IMR-90 (cell line): ENCODE measurements at regions not wholly inside any gene's neighbourhood (a gene's known extent, or its start where the extent isn't known, plus 50 kb on each side); places are given as distances from the start of the nearest gene placed in this dataset.

ENCODE experiments used
- ATAC-seq: fragments of 200-7000 bp; cut with Tn5 transposase; 2 replicates; pipeline ENCODE4 v1.9.1; 2020; ENCODE audit warnings: low read depth, mild to moderate bottlenecking, moderate library complexity
- BruUV-seq: library from RNA; stranded (reverse); fragments of 400-500 nt; replicated peaks from 2 replicates; lab custom pipeline; 2021; lab: Mats Ljungman, UMichigan
- CTCF ChIA-PET: fragments of 300-600 bp; formaldehyde crosslinking; extraction: SDS; loops from one replicate; lab custom pipeline; 2021; ENCODE audit warnings: antibody characterized with exemption; lab: Yijun Ruan, JAX
- POLR2A ChIA-PET: fragments of 300-600 bp; sonication (Branson Sonifier 250); formaldehyde crosslinking; loops from one replicate; lab custom pipeline; 2022; ENCODE audit warnings: antibody characterized with exemption; ENCODE audit not compliant: unreplicated experiment; lab: Charles Lee
- DNase-seq: peaks from one replicate; pipeline ENCODE4 v3.0.0; 2013
- H2AFZ ChIP-seq: replicated peaks from 2 replicates; pipeline ENCODE3; 2013; ENCODE audit warnings: low read length, mild to moderate bottlenecking; ENCODE audit not compliant: poor library complexity
- H2AK5ac ChIP-seq: 2 replicates; pipeline ENCODE4 v1.6.1; 2013; ENCODE audit warnings: low read depth, low read length, inconsistent platforms
- H2AK9ac ChIP-seq: replicated peaks from 2 replicates; pipeline ENCODE3; 2013; ENCODE audit warnings: mild to moderate bottlenecking, low read depth, low read length, moderate library complexity; ENCODE audit not compliant: poor library complexity
- H2BK120ac ChIP-seq: 2 replicates; pipeline ENCODE4 v1.6.1; 2013; ENCODE audit warnings: low read depth, low read length, inconsistent platforms
- H2BK15ac ChIP-seq: 3 replicates; pipeline ENCODE4 v1.6.1; 2013; ENCODE audit warnings: low read depth, low read length, inconsistent platforms
- H2BK20ac ChIP-seq: 2 replicates; pipeline ENCODE4 v1.6.1; 2013; ENCODE audit warnings: low read depth, mild to moderate bottlenecking, inconsistent platforms, low read length, moderate library complexity
- H2BK5ac ChIP-seq: 2 replicates; pipeline ENCODE4 v1.6.1; 2013; ENCODE audit warnings: mild to moderate bottlenecking, low read depth, low read length, inconsistent platforms; ENCODE audit not compliant: poor library complexity, severe bottlenecking
- H3K14ac ChIP-seq: replicated peaks from 2 replicates; pipeline ENCODE4 v1.6.1; 2013; ENCODE audit warnings: low read depth, low read length, inconsistent platforms
- H3K18ac ChIP-seq: 2 replicates; pipeline ENCODE4 v1.6.1; 2013; ENCODE audit warnings: low read depth, low read length, control low read depth
- H3K23ac ChIP-seq: 2 replicates; pipeline ENCODE4 v1.6.1; 2013; ENCODE audit warnings: low read depth, low read length, inconsistent platforms
- H3K27ac ChIP-seq: 2 replicates; pipeline ENCODE4 v1.5.1; 2013; ENCODE audit warnings: mild to moderate bottlenecking, control low read depth, low read length; ENCODE audit not compliant: insufficient read depth
- H3K27me3 ChIP-seq: 2 replicates; pipeline ENCODE4 v1.6.1; 2013; ENCODE audit warnings: low read length; ENCODE audit not compliant: control insufficient read depth, insufficient read depth
- H3K36me3 ChIP-seq: 2 replicates; pipeline ENCODE4 v1.6.1; 2013; ENCODE audit warnings: low read length, mixed read lengths; ENCODE audit not compliant: control insufficient read depth, insufficient read depth
- H3K4ac ChIP-seq: 2 replicates; pipeline ENCODE4 v1.6.1; 2013; ENCODE audit warnings: low read depth, low read length, inconsistent platforms
- H3K4me1 ChIP-seq: 2 replicates; pipeline ENCODE4 v1.6.1; 2013; ENCODE audit warnings: low read length, mixed read lengths; ENCODE audit not compliant: control insufficient read depth, insufficient read depth
- H3K4me2 ChIP-seq: 2 replicates; pipeline ENCODE4 v1.6.1; 2013; ENCODE audit warnings: low read depth, mild to moderate bottlenecking, control low read depth, low read length, moderate library complexity
- H3K4me3 ChIP-seq: 2 replicates; pipeline ENCODE4 v1.5.1; 2013; ENCODE audit warnings: low read depth, mild to moderate bottlenecking, control low read depth, low read length, moderate library complexity; ENCODE audit not compliant: insufficient read depth
- H3K56ac ChIP-seq: 2 replicates; pipeline ENCODE4 v1.6.1; 2013; ENCODE audit warnings: low read length, inconsistent platforms; ENCODE audit not compliant: insufficient read depth; ENCODE audit errors: extremely low read depth
- H3K79me1 ChIP-seq, 2 experiments: 2 replicates each; pipeline ENCODE4 v1.6.1; 2013; ENCODE audit warnings: low read length in 2 of 2, inconsistent platforms in 1 of 2, low read depth in 1 of 2
- H3K9ac ChIP-seq: 2 replicates; pipeline ENCODE4 v1.6.1; 2013; ENCODE audit warnings: low read depth, low read length, control low read depth
- H3K9me1 ChIP-seq: 2 replicates; pipeline ENCODE4 v1.6.1; 2013; ENCODE audit warnings: low read length, inconsistent platforms; ENCODE audit not compliant: insufficient read depth
- H3K9me3 ChIP-seq: 2 replicates; pipeline ENCODE4 v1.6.1; 2013; ENCODE audit warnings: low read length; ENCODE audit not compliant: control insufficient read depth, insufficient read depth
- H4K20me1 ChIP-seq: 2 replicates; pipeline ENCODE4 v1.6.1; 2013; ENCODE audit warnings: low read length, inconsistent platforms; ENCODE audit not compliant: insufficient read depth
- H4K5ac ChIP-seq: 2 replicates; pipeline ENCODE4 v1.6.1; 2013; ENCODE audit warnings: mild to moderate bottlenecking, low read depth, low read length, control low read depth
- H4K8ac ChIP-seq, 2 experiments: 2 replicates each; pipeline ENCODE4 v1.6.1; 2013; ENCODE audit warnings: low read depth in 2 of 2, low read length in 2 of 2, control low read depth in 1 of 2, inconsistent platforms in 1 of 2
- H4K91ac ChIP-seq: 2 replicates; pipeline ENCODE4 v1.6.1; 2013; ENCODE audit warnings: low read depth, low read length, inconsistent platforms; ENCODE audit not compliant: insufficient read depth
- MAFK ChIP-seq: IDR thresholded peaks from 2 replicates; pipeline ENCODE4 v1.6.1; 2012; ENCODE audit warnings: low read depth, low read length, improper control_type of control experiment
- MXI1 ChIP-seq: IDR thresholded peaks from 2 replicates; pipeline ENCODE4 v1.6.1; 2012; ENCODE audit warnings: low read depth, mild to moderate bottlenecking, low read length, moderate library complexity, borderline replicate concordance
- POLR2A ChIP-seq: IDR thresholded peaks from 2 replicates; pipeline ENCODE4 v1.6.1; 2012; ENCODE audit warnings: mild to moderate bottlenecking, low read depth, low read length
- RAD21 ChIP-seq: IDR thresholded peaks from 2 replicates; pipeline ENCODE4 v1.6.1; 2012; ENCODE audit warnings: low read length, improper control_type of control experiment
- RFX5 ChIP-seq: IDR thresholded peaks from 2 replicates; pipeline ENCODE4 v1.8.0; 2012; ENCODE audit warnings: low read depth, mild to moderate bottlenecking, low read length, moderate library complexity
- SMC3 ChIP-seq: fragments of 150-350 bp; IDR thresholded peaks from 2 replicates; pipeline ENCODE4 v1.6.1; 2016; ENCODE audit warnings: low read depth, mild to moderate bottlenecking, antibody characterized with exemption, low read length, moderate library complexity
- WGBS, 2 experiments: methylation state at CpG; one replicate each; pipeline versions ENCODE4 v1.1.5 to v1.1.7; 2013; ENCODE audit warnings: missing lambda C conversion rate in 2 of 2; ENCODE audit not compliant: insufficient read length in 1 of 2; ENCODE audit errors: extremely low coverage in 2 of 2; 5-methylcytosine and 5-hydroxymethylcytosine counted together
- dilution Hi-C: fragments of 300-500 bp; cut with HindIII; formaldehyde crosslinking; loops from one replicate; pipeline ENCODE4 v1.14.3; 2018; ENCODE audit warnings: low sequenced_read_pairs; ENCODE audit not compliant: unreplicated experiment
- in situ Hi-C: fragments of 300-500 bp; cut with MboI; formaldehyde crosslinking; loops from 3 replicates; pipeline ENCODE4 v1.14.3; 2019; ENCODE audit warnings: low sequenced_read_pairs, inconsistent platforms, mixed read lengths
- intact Hi-C: fragments of 100-400 bp; cut with micrococcal nuclease; formaldehyde crosslinking; loops from 2 replicates; pipeline ENCODE4 v1.10.0; 2022

GRCh38 chr7:98528079-98528478 is 89.0 kb upstream of the NPTX2 start:
- no peak overlapping the region for H2BK15ac ChIP-seq
- intact Hi-C loops (no loop called here), in situ Hi-C loops (no loop called here), dilution Hi-C loops (no loop called here)
- no peak overlapping the region for H2AK5ac ChIP-seq
- no peaks in the 10 kb centered on the region for H3K9me1 ChIP-seq
- ATAC-seq (no peak), DNase-seq (no peak)
- no peak overlapping the region for H2AK9ac ChIP-seq
- H4K20me1 ChIP-seq = no peaks in the 10 kb centered on the region
- H3K4me3 ChIP-seq = no peak overlapping the region
- no peak overlapping the region for H3K27ac ChIP-seq
- H4K5ac ChIP-seq = no peak overlapping the region
- no peak overlapping the region for H3K4ac ChIP-seq
- no CpG with 5 or more reads among the region's 8 CpGs for WGBS, 2 experiments
- H3K18ac ChIP-seq = no peak overlapping the region
- no peak overlapping the region for H3K56ac ChIP-seq
- CTCF ChIA-PET = no interaction called here
- no peak overlapping the region for H2AFZ ChIP-seq
- H3K4me1 ChIP-seq = no peaks in the 10 kb centered on the region
- H4K8ac ChIP-seq = no peak overlapping the region
- H2BK20ac ChIP-seq = no peak overlapping the region
- H3K36me3 ChIP-seq = no peaks in the 10 kb centered on the region
- no peak overlapping the region for H3K23ac ChIP-seq
- TF ChIP-seq MXI1 = no peak
- no peak for TF ChIP-seq MAFK
- TF ChIP-seq POLR2A = no peak
- no peak for TF ChIP-seq RAD21
- no peak for TF ChIP-seq SMC3
- TF ChIP-seq RFX5 = no peak
- no peaks in the 10 kb centered on the region for H3K79me1 ChIP-seq
- H3K14ac ChIP-seq = no peak overlapping the region
- no peak overlapping the region for H4K91ac ChIP-seq
- no peaks in the 10 kb centered on the region for H3K27me3 ChIP-seq
- no peak overlapping the region for H2BK5ac ChIP-seq
- no peak overlapping the region for H2BK120ac ChIP-seq
- no TSS peak for BruUV-seq
- POLR2A ChIA-PET = no interaction called here
- no peak overlapping the region for H3K4me2 ChIP-seq
- H3K9me3 ChIP-seq = peaks cover 18% of the 10 kb centered on the region
- no peak overlapping the region for H3K9ac ChIP-seq
